ENCODE measurements at regions not wholly inside any gene's neighbourhood (a gene's known extent, or its start where the extent isn't known, plus 50 kb on each side); places are given as distances from the start of the nearest gene placed in this dataset.

DNA sequence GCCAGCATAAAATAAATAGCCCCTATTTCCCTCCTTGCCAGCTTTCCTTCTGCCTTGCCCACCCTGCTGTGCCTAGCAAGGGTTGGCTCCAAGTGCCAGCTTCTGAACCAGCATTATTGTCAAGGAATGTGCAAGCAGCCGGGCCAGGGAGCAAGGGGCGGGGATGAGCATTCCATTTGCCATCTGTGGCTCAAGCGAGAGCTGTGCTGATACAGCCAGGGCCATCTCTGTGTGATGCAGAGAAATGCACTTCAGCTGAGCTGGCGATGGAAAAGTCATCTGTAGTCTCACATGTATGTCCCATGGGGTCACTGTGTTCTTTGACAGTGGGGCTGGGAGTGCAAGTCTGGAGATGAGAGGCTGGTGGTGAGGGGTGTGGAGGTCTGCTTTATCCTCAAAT, 137.3 kb downstream of the SUDS3 start:
- no peaks in the 10 kb centered on the region for H3K4me1 ChIP-seq (ENCODE audit: control insufficient read depth, insufficient read depth, low read length)
- no peaks in the 10 kb centered on the region for H3K9me3 ChIP-seq (ENCODE audit: control insufficient read depth, insufficient read depth, low read length)
- no peaks in the 10 kb centered on the region for H3K27me3 ChIP-seq (ENCODE audit: control insufficient read depth, insufficient read depth, low read length)
- H3K4me3 ChIP-seq (ENCODE audit: low read depth, low read length): no peak overlapping the region
- no peaks in the 10 kb centered on the region for H3K36me3 ChIP-seq (ENCODE audit: control insufficient read depth, insufficient read depth, low read length)
- no peak overlapping the region for H3K9ac ChIP-seq (ENCODE audit: low read depth, low read length)

DNA sequence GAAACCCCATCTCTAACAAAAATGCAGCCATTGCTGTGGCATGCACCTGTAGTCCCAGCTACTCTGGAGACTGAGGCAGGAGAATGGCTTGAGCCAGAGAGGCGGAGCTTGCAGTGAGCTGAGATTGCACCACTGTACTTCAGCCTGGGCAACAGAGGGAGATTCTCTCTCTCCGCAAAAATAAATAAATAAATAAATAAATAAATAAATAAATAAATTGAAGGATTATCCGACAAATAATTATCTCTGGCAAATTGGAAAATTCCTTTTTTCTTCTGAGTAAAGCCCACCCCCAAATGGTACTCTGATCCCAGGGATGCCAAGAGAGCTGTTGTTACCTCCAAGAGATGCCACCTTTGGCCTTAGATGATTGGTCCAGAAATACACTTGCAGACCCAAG, 137.9 kb downstream of the SUDS3 start:
- Histone ChIP-seq H3K4me1 (ENCODE audit: control insufficient read depth, insufficient read depth, low read length) (no peaks in the 10 kb centered on the region), H3K36me3 (ENCODE audit: control insufficient read depth, insufficient read depth, low read length) (no peaks in the 10 kb centered on the region), H3K9ac (ENCODE audit: low read depth, low read length) (no peak overlapping the region), H3K27me3 (ENCODE audit: control insufficient read depth, insufficient read depth, low read length) (no peaks in the 10 kb centered on the region), H3K4me3 (ENCODE audit: low read depth, low read length) (no peak overlapping the region), H3K9me3 (ENCODE audit: control insufficient read depth, insufficient read depth, low read length) (no peaks in the 10 kb centered on the region)

DNA sequence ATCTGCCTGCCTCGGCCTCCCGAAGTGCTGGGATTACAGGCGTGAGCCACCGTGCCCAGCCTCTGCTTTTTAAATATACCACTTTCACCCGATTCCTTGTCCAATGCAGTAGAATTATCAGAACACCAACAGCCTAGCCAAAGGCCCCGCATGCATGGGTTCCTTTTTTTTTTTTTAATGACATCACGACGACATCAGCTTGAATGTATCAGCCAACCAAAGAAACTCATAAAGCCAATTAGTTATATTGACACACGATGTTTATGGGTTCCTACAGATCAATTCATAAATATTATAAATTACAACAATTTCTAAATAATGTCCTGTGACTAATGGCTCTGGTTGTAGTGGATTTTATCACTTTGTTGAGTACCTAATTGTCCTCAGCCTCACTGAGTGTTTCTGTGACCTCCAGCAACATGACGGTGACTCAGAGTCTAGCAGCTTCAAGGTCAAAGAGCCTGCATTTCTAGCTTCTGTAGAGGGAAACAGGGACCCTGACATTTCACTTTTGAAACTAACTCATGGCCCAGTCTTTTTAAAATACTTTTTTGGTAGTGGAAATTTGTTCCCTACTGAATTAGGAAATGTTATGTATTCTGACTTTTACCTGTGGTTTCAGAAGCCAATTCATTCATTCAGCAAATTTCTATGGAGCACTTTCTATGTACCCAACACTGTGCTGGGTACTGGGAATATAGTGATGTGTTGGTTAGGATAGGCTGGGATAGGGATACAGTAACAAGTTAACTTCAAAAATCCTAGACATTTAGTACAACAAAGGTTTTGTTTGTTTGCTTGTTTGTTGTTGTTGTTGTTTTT, 144.1 kb downstream of the SUDS3 start:
- Histone ChIP-seq H3K36me3 (ENCODE audit: control insufficient read depth, insufficient read depth, low read length) (no peaks in the 10 kb centered on the region), H3K4me3 (ENCODE audit: low read depth, low read length) (no peak overlapping the region), H3K4me1 (ENCODE audit: control insufficient read depth, insufficient read depth, low read length) (no peaks in the 10 kb centered on the region), H3K9ac (ENCODE audit: low read depth, low read length) (no peak overlapping the region), H3K27me3 (ENCODE audit: control insufficient read depth, insufficient read depth, low read length) (no peaks in the 10 kb centered on the region), H3K9me3 (ENCODE audit: control insufficient read depth, insufficient read depth, low read length) (no peaks in the 10 kb centered on the region)

DNA sequence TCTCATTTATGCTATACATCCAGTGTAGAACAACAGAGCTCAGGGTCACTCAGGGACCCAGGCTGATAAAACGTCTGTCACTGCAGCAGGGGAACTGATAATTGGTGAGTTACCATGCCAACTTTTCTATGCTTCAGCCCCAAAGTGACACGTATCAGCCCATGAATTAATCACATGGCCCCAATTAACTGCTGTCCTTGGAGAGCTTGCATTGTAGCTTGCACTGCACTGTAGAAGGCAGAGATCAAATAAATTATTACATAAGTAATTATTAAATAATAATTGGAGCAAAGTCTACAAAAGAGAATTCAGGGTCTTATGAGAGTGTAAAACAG, 144.6 kb downstream of the SUDS3 start:
- H3K36me3 ChIP-seq (ENCODE audit: control insufficient read depth, insufficient read depth, low read length): no peaks in the 10 kb centered on the region
- no peak overlapping the region for H3K9ac ChIP-seq (ENCODE audit: low read depth, low read length)
- H3K4me1 ChIP-seq (ENCODE audit: control insufficient read depth, insufficient read depth, low read length): no peaks in the 10 kb centered on the region
- no peak overlapping the region for H3K4me3 ChIP-seq (ENCODE audit: low read depth, low read length)
- no peaks in the 10 kb centered on the region for H3K27me3 ChIP-seq (ENCODE audit: control insufficient read depth, insufficient read depth, low read length)
- no peaks in the 10 kb centered on the region for H3K9me3 ChIP-seq (ENCODE audit: control insufficient read depth, insufficient read depth, low read length)

DNA sequence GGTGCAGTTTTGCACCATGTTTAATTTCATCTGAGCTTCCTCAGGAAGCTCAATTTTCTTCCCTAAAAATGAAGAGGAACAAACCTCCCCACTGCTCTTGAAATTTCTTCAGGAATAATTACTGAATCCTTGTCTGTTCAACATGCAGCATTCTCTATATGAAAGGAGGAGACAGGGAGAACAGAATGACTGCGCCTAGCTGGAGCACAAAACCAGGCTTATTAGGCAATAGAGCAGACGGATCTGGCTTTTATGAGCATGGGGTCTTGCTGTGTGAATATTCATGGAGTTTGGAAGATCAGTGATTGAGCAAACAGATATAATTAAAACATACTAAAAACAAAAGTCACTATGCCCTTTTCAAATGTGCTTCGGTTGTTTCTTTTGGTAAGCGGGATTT, 148.1 kb downstream of the SUDS3 start:
- Histone ChIP-seq H3K4me1 (ENCODE audit: control insufficient read depth, insufficient read depth, low read length) (no peaks in the 10 kb centered on the region), H3K27me3 (ENCODE audit: control insufficient read depth, insufficient read depth, low read length) (no peaks in the 10 kb centered on the region)

DNA sequence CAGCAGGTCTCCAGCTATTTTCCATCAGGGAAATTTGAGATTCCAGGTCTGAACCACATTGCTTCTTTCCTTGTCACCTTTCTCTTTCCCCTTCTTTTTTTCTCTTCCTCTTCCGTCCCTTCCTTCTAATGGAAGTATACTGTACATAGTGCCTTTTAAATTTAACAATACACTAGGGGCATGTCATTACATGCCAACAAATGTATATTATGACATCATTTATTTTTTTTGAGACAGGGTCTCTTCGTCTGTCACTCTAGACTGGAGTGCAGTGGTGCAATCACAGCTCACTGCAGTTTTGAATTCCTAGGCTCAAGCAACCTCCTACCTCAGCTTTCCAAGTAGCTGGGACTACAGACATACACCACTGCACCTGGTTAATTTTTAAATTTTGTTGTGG, 148.9 kb downstream of the SUDS3 start:
- no peaks in the 10 kb centered on the region for H3K36me3 ChIP-seq (ENCODE audit: control insufficient read depth, insufficient read depth, low read length)
- no peaks in the 10 kb centered on the region for H3K27me3 ChIP-seq (ENCODE audit: control insufficient read depth, insufficient read depth, low read length)
- no peaks in the 10 kb centered on the region for H3K4me1 ChIP-seq (ENCODE audit: control insufficient read depth, insufficient read depth, low read length)
- no peak overlapping the region for H3K9ac ChIP-seq (ENCODE audit: low read depth, low read length)
- no peaks in the 10 kb centered on the region for H3K9me3 ChIP-seq (ENCODE audit: control insufficient read depth, insufficient read depth, low read length)
- H3K4me3 ChIP-seq (ENCODE audit: low read depth, low read length): no peak overlapping the region

More for the DNA sequence above, 148.1 kb downstream of the SUDS3 start:
- no peaks in the 10 kb centered on the region for H3K36me3 ChIP-seq (ENCODE audit: control insufficient read depth, insufficient read depth, low read length)
- no peaks in the 10 kb centered on the region for H3K9me3 ChIP-seq (ENCODE audit: control insufficient read depth, insufficient read depth, low read length)
- no peak overlapping the region for H3K9ac ChIP-seq (ENCODE audit: low read depth, low read length)
- no peak overlapping the region for H3K4me3 ChIP-seq (ENCODE audit: low read depth, low read length)

DNA sequence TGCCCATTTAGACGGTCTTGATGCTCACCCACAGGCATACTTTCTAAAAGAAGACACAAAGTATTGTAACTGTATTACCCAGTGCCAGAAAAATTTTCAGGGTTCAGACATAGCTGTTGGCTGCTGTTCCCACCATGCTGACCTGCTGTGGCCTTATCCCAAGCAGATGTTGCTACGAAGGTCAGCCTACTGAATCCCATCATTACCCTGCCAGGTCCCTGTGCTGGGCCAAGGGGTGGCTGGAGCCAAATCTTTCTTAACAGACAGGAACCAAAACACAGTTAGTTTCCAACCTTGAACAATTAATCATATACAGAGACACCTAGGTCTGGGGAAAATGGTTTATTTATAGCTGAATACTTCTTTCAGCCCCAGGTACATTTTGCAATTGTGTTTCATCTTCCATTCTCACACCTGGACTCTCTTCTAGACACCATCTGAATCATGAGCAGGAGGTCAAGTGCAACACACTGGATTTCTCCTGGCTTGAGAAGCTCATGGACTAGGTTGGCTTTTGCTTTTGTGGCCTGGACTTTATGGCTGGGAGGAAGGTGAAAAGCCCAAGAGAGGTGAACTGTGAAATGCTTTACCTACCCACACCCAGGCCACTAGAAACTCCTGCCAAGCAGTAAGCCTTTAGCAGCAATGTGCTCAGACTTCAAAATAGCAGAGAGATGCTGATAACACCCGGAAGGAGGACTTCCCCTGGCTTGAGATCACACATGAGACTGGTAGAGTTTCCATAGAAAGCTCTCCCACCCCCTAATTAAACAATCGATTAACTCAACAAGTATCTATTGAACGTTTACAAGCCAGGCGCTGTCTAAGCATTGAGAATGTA, 150.1 kb downstream of the SUDS3 start:
- no peaks in the 10 kb centered on the region for H3K9me3 ChIP-seq (ENCODE audit: control insufficient read depth, insufficient read depth, low read length)
- H3K36me3 ChIP-seq (ENCODE audit: control insufficient read depth, insufficient read depth, low read length): no peaks in the 10 kb centered on the region
- no peaks in the 10 kb centered on the region for H3K27me3 ChIP-seq (ENCODE audit: control insufficient read depth, insufficient read depth, low read length)
- no peak overlapping the region for H3K4me3 ChIP-seq (ENCODE audit: low read depth, low read length)
- H3K4me1 ChIP-seq (ENCODE audit: control insufficient read depth, insufficient read depth, low read length): no peaks in the 10 kb centered on the region
- no peak overlapping the region for H3K9ac ChIP-seq (ENCODE audit: low read depth, low read length)

DNA sequence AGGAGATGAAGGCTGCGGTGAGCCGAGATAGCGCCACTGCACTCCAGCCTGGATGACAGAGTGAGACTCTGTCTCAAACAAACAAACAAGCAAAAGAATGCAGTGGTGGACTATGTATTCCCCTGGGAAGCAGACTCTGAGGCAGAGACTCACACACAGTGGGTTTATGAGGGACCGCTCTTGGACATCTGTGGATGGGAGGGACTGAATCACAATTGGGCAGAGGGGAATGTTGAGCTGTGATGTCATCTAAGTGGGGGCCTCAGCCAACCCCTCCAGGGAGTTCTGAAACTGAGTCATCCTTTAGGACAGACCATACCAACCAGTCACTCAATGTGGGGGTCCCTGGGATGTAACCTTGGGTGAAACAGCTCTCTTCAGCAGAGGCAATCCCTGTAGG, 151.0 kb downstream of the SUDS3 start:
- Histone ChIP-seq H3K36me3 (ENCODE audit: control insufficient read depth, insufficient read depth, low read length) (no peaks in the 10 kb centered on the region), H3K4me3 (ENCODE audit: low read depth, low read length) (no peak overlapping the region), H3K27me3 (ENCODE audit: control insufficient read depth, insufficient read depth, low read length) (no peaks in the 10 kb centered on the region), H3K4me1 (ENCODE audit: control insufficient read depth, insufficient read depth, low read length) (no peaks in the 10 kb centered on the region), H3K9ac (ENCODE audit: low read depth, low read length) (no peak overlapping the region), H3K9me3 (ENCODE audit: control insufficient read depth, insufficient read depth, low read length) (no peaks in the 10 kb centered on the region)

DNA sequence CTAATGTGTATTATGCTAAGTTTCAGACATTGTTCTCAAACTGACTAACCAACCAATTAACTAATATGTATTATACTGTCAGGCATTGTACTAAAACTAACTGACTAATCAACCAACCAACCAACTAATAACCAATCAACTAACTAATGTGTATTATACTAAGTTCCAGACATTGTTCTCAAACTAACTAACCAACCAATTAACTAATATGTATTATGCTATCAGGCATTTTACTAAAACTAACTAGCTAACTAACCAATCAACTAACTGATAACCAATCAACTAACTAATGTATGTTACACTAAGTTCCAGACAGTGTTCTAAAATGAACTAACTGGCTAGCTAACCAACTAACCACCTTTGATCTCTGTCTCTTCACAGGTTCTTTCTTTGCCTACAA, 152.3 kb downstream of the SUDS3 start:
- no peaks in the 10 kb centered on the region for H3K9me3 ChIP-seq (ENCODE audit: control insufficient read depth, insufficient read depth, low read length)
- peaks cover under 1% of the 10 kb centered on the region for H3K4me1 ChIP-seq (ENCODE audit: control insufficient read depth, insufficient read depth, low read length)
- H3K4me3 ChIP-seq (ENCODE audit: low read depth, low read length): no peak overlapping the region
- no peaks in the 10 kb centered on the region for H3K27me3 ChIP-seq (ENCODE audit: control insufficient read depth, insufficient read depth, low read length)
- H3K9ac ChIP-seq (ENCODE audit: low read depth, low read length): no peak overlapping the region
- H3K36me3 ChIP-seq (ENCODE audit: control insufficient read depth, insufficient read depth, low read length): no peaks in the 10 kb centered on the region

DNA sequence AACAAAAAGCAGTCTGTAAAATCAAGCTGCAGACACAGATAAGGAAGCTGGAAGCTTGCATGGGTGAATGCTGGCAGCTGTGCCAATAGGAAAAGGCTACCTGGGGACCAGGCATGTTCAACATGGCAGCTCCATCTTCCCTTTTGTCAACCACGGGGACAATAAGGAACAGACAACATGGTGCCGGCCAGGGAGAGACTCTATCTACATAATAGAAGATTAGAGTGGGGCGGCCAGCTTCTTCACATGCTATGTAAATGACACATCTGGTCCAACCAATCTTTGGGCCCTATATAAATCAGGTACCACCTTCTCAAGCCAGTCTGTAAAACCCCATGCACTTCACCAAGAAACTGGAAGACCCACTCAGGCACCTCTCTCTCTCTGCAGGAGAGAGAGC, 157.6 kb downstream of the SUDS3 start:
- Histone ChIP-seq H3K27me3 (ENCODE audit: control insufficient read depth, insufficient read depth, low read length) (no peaks in the 10 kb centered on the region), H3K36me3 (ENCODE audit: control insufficient read depth, insufficient read depth, low read length) (no peaks in the 10 kb centered on the region), H3K9me3 (ENCODE audit: control insufficient read depth, insufficient read depth, low read length) (no peaks in the 10 kb centered on the region), H3K4me3 (ENCODE audit: low read depth, low read length) (no peak overlapping the region), H3K4me1 (ENCODE audit: control insufficient read depth, insufficient read depth, low read length) (peaks cover 20% of the 10 kb centered on the region), H3K9ac (ENCODE audit: low read depth, low read length) (no peak overlapping the region)

DNA sequence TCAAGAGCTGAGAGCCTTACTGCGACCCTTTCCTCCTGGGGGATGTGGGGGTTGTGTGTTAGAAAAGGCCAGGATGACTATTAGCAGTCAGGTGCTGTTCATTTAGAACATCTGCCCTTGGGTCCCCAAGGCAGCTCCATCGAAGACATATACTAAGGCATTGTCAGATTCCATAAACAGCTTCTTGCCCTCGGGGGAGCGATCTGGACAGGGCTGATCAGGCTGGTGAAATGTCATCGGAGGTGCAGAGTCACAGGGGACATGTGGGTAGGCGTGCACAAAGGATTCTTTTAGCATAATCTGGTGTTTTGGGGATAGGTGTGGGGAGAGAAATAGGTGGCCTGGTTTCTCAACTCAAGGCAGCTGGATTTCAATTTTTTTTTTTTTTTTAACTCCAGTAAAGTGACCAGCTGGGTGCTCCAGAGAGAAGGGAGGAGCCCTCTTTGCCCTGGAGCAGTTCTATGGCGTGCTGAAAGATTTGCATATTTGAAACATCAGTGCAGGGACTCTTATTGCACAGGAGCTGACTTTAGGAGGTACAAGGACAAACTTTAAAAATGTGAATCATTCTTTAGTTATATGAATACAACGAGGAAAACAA, 160.1 kb downstream of the SUDS3 start:
- Histone ChIP-seq H3K27me3 (ENCODE audit: control insufficient read depth, insufficient read depth, low read length) (no peaks in the 10 kb centered on the region), H3K9me3 (ENCODE audit: control insufficient read depth, insufficient read depth, low read length) (no peaks in the 10 kb centered on the region), H3K9ac (ENCODE audit: low read depth, low read length) (peak overlapping the region; percentile 57), H3K4me3 (ENCODE audit: low read depth, low read length) (no peak overlapping the region), H3K4me1 (ENCODE audit: control insufficient read depth, insufficient read depth, low read length) (peaks cover 20% of the 10 kb centered on the region), H3K36me3 (ENCODE audit: control insufficient read depth, insufficient read depth, low read length) (no peaks in the 10 kb centered on the region)
